ENCODE measurements at regions not wholly inside any gene's neighbourhood (a gene's known extent, or its start where the extent isn't known, plus 50 kb on each side); places are given as distances from the start of the nearest gene placed in this dataset.

DNA sequence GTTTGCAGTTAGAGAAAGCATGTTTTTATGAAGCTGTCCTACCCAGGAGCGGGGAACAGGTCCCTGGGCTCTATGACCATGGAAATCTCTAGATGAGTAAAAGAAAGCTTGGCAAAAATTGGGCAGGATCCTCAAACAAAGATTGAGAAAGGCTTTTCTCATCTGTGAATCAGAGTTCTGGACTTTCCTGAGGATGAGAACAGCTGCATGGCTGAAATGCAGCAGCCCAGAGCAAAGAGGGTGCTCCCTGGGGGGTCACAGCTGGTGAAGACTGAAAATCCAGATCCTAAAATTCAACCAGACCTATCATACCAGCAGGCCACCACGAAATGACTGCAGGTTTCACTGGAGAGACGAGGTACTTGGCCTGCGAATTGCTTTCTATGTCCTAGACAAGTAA, 65.7 kb upstream of the APP start:
- no peak for TF ChIP-seq EZH2 (IDR thresholded peaks at IDR 0.05; ENCODE audit: insufficient read depth, low read length)
- TF ChIP-seq, protein P1, sequence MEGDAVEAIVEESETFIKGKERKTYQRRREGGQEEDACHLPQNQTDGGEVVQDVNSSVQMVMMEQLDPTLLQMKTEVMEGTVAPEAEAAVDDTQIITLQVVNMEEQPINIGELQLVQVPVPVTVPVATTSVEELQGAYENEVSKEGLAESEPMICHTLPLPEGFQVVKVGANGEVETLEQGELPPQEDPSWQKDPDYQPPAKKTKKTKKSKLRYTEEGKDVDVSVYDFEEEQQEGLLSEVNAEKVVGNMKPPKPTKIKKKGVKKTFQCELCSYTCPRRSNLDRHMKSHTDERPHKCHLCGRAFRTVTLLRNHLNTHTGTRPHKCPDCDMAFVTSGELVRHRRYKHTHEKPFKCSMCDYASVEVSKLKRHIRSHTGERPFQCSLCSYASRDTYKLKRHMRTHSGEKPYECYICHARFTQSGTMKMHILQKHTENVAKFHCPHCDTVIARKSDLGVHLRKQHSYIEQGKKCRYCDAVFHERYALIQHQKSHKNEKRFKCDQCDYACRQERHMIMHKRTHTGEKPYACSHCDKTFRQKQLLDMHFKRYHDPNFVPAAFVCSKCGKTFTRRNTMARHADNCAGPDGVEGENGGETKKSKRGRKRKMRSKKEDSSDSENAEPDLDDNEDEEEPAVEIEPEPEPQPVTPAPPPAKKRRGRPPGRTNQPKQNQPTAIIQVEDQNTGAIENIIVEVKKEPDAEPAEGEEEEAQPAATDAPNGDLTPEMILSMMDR (IDR thresholded peaks at IDR 0.05; ENCODE audit: insufficient read depth, low read depth, low read length), result no peak
